GM23248 (cell line): ENCODE measurements at regions not wholly inside any gene's neighbourhood (a gene's known extent, or its start where the extent isn't known, plus 50 kb on each side); places are given as distances from the start of the nearest gene placed in this dataset.

ENCODE experiments used
- DNase-seq: peaks from one replicate; pipeline ENCODE4 v3.0.0-alpha.2; 2015
- H2AFZ ChIP-seq: fragments of 200-600 bp; sonication (generic); 2 replicates; pipeline ENCODE4 v1.6.1; 2016; ENCODE audit warnings: antibody characterized with exemption
- H3F3A ChIP-seq: fragments of 200-600 bp; sonication (generic); 2 replicates; pipeline ENCODE4 v1.6.1; 2016; ENCODE audit warnings: mild to moderate bottlenecking, antibody characterized with exemption, mixed run types; ENCODE audit not compliant: insufficient read depth
- H3K27ac ChIP-seq: fragments of 200-600 bp; sonication (generic); 2 replicates; pipeline ENCODE4 v1.5.1; 2016; ENCODE audit warnings: mild to moderate bottlenecking
- H3K27me3 ChIP-seq: fragments of 200-600 bp; sonication (generic); replicated peaks from 2 replicates; pipeline ENCODE4 v1.6.1; 2016; ENCODE audit warnings: mild to moderate bottlenecking; ENCODE audit not compliant: insufficient read depth
- H3K36me3 ChIP-seq: fragments of 200-600 bp; sonication (generic); 2 replicates; pipeline ENCODE4 v1.6.1; 2016; ENCODE audit warnings: low read depth, mild to moderate bottlenecking
- H3K4me1 ChIP-seq: fragments of 200-600 bp; sonication (generic); 2 replicates; pipeline ENCODE4 v1.6.1; 2016; ENCODE audit warnings: mild to moderate bottlenecking; ENCODE audit not compliant: insufficient read depth
- H3K4me2 ChIP-seq: fragments of 200-600 bp; sonication (generic); one replicate; pipeline ENCODE4 v1.6.1; 2016; ENCODE audit warnings: mild to moderate bottlenecking; ENCODE audit not compliant: unreplicated experiment
- H3K4me3 ChIP-seq: fragments of 200-600 bp; sonication (generic); 2 replicates; pipeline ENCODE4 v1.5.1; 2016; ENCODE audit warnings: mild to moderate bottlenecking
- H3K79me2 ChIP-seq: fragments of 200-600 bp; sonication (generic); 2 replicates; pipeline ENCODE4 v1.6.1; 2016; ENCODE audit warnings: mild to moderate bottlenecking; ENCODE audit not compliant: insufficient read depth
- H3K9ac ChIP-seq: fragments of 200-600 bp; sonication (generic); 2 replicates; pipeline ENCODE4 v1.6.1; 2016; ENCODE audit warnings: mild to moderate bottlenecking
- H3K9me2 ChIP-seq: fragments of 200-600 bp; sonication (generic); 2 replicates; pipeline ENCODE4 v1.6.1; 2016; ENCODE audit warnings: mixed run types, mild to moderate bottlenecking, moderate library complexity; ENCODE audit not compliant: insufficient read depth
- H3K9me3 ChIP-seq: fragments of 200-600 bp; sonication (generic); one replicate; pipeline ENCODE4 v1.6.1; 2017; ENCODE audit warnings: low read depth
- H4K20me1 ChIP-seq: fragments of 200-600 bp; sonication (generic); 2 replicates; pipeline ENCODE4 v1.6.0; 2016; ENCODE audit not compliant: insufficient read depth
- EZH2 ChIP-seq: fragments of 200-600 bp; sonication (generic); IDR thresholded peaks from 2 replicates; pipeline ENCODE4 v1.6.1; 2018; ENCODE audit warnings: antibody characterized with exemption, mild to moderate bottlenecking; ENCODE audit not compliant: insufficient read depth, poor library complexity, severe bottlenecking
- EZH2phosphoT487 ChIP-seq: fragments of 200-600 bp; sonication (generic); IDR thresholded peaks from 2 replicates; pipeline ENCODE4 v1.6.1; 2018; ENCODE audit warnings: antibody characterized with exemption, moderate library complexity, mild to moderate bottlenecking, low read depth; ENCODE audit not compliant: insufficient read depth
- WGBS, 2 experiments: methylation state at CpG; one replicate each; pipeline ENCODE4 v1.1.6; 2015 to 2017; ENCODE audit warnings: low lambda C conversion rate in 2 of 2, low coverage in 1 of 2; ENCODE audit errors: missing lambda C conversion rate in 2 of 2; 5-methylcytosine and 5-hydroxymethylcytosine counted together
- in situ Hi-C: fragments of 300-500 bp; cut with MboI; formaldehyde crosslinking; loops from 2 replicates; pipeline ENCODE4 v1.15.0; 2020

GRCh38 chr10:118844731-118845521 is 90.2 kb upstream of the CACUL1 start:
- in situ Hi-C loops, result no loop called here
- DNase-seq, result no peak
- no peak overlapping the region for H3K4me2 ChIP-seq
- H2AFZ ChIP-seq, result no peak overlapping the region
- H3K79me2 ChIP-seq, result no peaks in the 10 kb centered on the region
- TF ChIP-seq EZH2phosphoT487 (no peak), EZH2 (no peak)
- no peaks in the 10 kb centered on the region for H3K4me1 ChIP-seq
- H3F3A ChIP-seq, result no peaks in the 10 kb centered on the region
- 63 to 67% methylated on average over 6 of the region's 6 CpGs for WGBS, 2 experiments
- H3K9me2 ChIP-seq, result no peaks in the 10 kb centered on the region
- H3K27me3 ChIP-seq, result no peaks in the 10 kb centered on the region
- no peaks in the 10 kb centered on the region for H3K36me3 ChIP-seq
- no peaks in the 10 kb centered on the region for H4K20me1 ChIP-seq
- H3K27ac ChIP-seq, result no peak overlapping the region
- no peak overlapping the region for H3K9ac ChIP-seq
- H3K9me3 ChIP-seq, result no peaks in the 10 kb centered on the region
- H3K4me3 ChIP-seq, result no peak overlapping the region

- in situ Hi-C loops, result no loop called here
- H2AFZ ChIP-seq, result no peak overlapping the region
- no peaks in the 10 kb centered on the region for H3F3A ChIP-seq
- no peaks in the 10 kb centered on the region for H3K4me1 ChIP-seq
- H3K9ac ChIP-seq, result no peak overlapping the region
- H3K79me2 ChIP-seq, result no peaks in the 10 kb centered on the region
- no peak overlapping the region for H3K4me2 ChIP-seq
- no peaks in the 10 kb centered on the region for H4K20me1 ChIP-seq
- H3K27me3 ChIP-seq, result no peaks in the 10 kb centered on the region
- no peak overlapping the region for H3K4me3 ChIP-seq
- no peaks in the 10 kb centered on the region for H3K9me2 ChIP-seq
- no peaks in the 10 kb centered on the region for H3K36me3 ChIP-seq
- no peaks in the 10 kb centered on the region for H3K9me3 ChIP-seq
- H3K27ac ChIP-seq, result no peak overlapping the region
- no peak for TF ChIP-seq EZH2
- no peak for TF ChIP-seq EZH2phosphoT487
- no peak for DNase-seq
- WGBS, 2 experiments, result 30 to 60% methylated on average over 2 of the region's 2 CpGs
Measured at GRCh38 chr10:118845776-118846175, 91.0 kb upstream of the CACUL1 start.

- Histone ChIP-seq H3K27me3 (0 out of 2 replicates have a peak, but pooled peaks cover 8% of the 10 kb centered on the region), H2AFZ (no peak overlapping the region), H3K4me3 (no peak overlapping the region), H3K9me2 (no peaks in the 10 kb centered on the region), H3K9ac (no peak overlapping the region), H3K79me2 (no peaks in the 10 kb centered on the region), H3K27ac (no peak overlapping the region), H3K4me1 (no peaks in the 10 kb centered on the region), H4K20me1 (no peaks in the 10 kb centered on the region), H3F3A (no peaks in the 10 kb centered on the region), H3K36me3 (no peaks in the 10 kb centered on the region), H3K9me3 (no peaks in the 10 kb centered on the region), H3K4me2 (no peak overlapping the region)
- in situ Hi-C loops, result no loop called here
- 27 to 32% methylated on average over 3 of the region's 3 CpGs for WGBS, 2 experiments
- TF ChIP-seq EZH2, result no peak
- no peak for TF ChIP-seq EZH2phosphoT487
- DNase-seq, result peak; percentile 80
Measured at GRCh38 chr10:118850418-118851061, 95.8 kb upstream of the CACUL1 start.

- in situ Hi-C loops, result no loop called here
- Histone ChIP-seq H2AFZ (no peak overlapping the region), H3K27me3 (0 out of 2 replicates have a peak, but pooled peaks cover 8% of the 10 kb centered on the region), H3K4me1 (no peaks in the 10 kb centered on the region), H3K36me3 (no peaks in the 10 kb centered on the region), H3K9me2 (no peaks in the 10 kb centered on the region), H3K9me3 (no peaks in the 10 kb centered on the region), H3K27ac (no peak overlapping the region), H3K79me2 (no peaks in the 10 kb centered on the region), H3K4me3 (no peak overlapping the region), H3F3A (no peaks in the 10 kb centered on the region), H3K4me2 (no peak overlapping the region), H4K20me1 (no peaks in the 10 kb centered on the region), H3K9ac (no peak overlapping the region)
- WGBS, 2 experiments, result 73 to 76% methylated on average over 9 of the region's 9 CpGs
- TF ChIP-seq EZH2 (no peak), EZH2phosphoT487 (no peak)
- peak; percentile 18 for DNase-seq
Measured at GRCh38 chr10:118851062-118852035, 96.6 kb upstream of the CACUL1 start.
